ENCODE measurements at regions not wholly inside any gene's neighbourhood (a gene's known extent, or its start where the extent isn't known, plus 50 kb on each side); places are given as distances from the start of the nearest gene placed in this dataset.
"Not testable (repeated sequence)": the region's sequence is repeated elsewhere in the genome, so short reads cannot be mapped to it uniquely, and the experiment has no call there.

GRCh38 chr3:15851735-15852134 is 54.0 kb upstream of the ANKRD28 start:
- DNase-seq: no peak

DNA sequence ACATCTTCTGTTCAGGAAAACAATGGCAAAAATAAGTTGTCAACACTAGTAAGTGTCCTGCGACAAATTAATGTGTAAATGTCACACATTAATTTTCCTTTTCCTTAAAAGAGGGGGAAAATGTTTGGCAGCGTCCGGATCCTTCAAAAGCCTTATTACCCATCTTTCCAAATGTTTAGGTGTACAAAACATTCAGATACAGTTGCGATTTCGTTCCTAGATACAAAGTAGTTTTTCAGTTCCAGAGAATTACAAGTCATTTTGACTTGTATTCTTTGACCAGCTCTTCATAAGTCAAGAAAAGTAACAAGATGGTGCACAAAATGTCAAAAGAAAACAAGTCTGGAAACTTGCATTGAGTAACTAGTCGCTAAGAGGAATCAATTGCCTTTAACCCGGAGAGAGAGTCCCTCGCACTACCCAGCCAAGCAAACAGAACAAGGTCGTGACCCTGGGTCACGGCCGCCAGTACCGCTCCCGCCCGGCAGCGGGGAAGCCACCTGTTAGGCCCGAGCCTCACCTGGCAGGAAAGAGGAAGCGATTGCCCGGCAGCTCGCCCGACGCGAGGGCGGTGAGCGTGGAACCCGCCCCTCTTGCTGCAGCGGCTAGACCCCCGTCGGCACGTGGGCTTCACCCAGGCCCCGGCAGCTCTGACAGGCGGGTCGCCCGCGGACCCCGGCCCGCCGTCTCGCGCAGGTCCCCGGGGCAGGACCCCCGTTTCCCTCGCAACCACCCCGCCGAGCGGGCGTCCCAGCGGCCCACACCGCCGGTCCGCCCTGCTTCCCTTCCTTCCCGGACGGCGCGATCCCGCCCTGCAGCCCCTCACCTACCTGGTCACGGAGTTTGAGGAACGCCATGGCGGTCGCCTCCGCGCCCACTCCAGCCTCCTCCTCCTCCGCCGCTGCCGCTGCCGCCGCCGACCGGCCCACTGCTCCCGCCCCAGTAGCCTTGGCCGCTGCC is 61.0 kb upstream of the ANKRD28 start:
- DNase-seq: no peak

DNA sequence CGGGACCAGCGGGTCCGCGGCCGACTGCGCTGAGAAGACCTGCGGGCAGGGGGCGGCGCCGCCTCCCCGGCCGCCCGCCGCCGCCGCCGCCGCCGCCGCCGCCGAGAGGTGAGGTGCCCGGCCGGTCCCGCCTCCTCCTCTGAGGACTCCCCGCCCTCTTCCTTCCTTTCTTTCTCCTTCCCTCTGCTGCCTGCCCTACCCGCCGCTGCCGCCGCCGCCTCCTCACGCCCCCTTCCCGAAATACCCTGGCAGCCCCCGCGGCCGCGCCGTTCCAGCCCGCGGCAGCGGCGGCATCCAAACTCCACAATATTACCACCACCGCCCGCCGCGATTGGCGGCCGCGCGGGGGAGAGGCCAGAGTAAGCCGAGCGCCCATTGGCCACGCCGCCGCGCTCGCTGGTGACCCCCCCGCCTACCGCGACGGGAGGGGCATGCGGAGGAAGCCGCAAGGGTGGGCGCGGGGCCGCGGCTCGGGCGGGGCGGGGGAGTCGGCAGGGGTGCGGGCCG is 61.8 kb upstream of the ANKRD28 start:
- DNase-seq: peak; percentile 65

GRCh38 chr3:15860014-15860934 is 62.5 kb upstream of the ANKRD28 start:
- peak; percentile 9 for DNase-seq

DNA sequence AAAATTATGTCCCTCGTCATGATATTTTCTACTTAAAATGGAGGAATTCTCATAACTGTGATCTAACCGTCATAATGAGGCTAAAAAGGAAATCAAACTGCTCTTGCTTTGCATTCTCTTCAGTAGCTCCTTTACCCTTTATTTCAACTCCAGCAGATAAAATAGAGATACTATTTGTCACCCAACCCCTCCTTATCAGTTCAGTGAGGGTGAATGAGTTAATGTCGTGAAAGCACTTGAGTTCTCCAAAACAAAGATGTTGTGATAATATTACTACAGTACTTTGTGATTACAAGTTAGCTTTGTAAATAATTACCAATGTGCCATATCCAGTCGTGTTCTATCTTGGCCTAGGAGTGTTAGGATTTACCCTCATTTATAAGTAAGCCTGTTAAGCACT is 63.4 kb upstream of the ANKRD28 start:
- DNase-seq: no peak

- DNase-seq: no peak
Observed at GRCh38 chr3:15872807-15873206, 75.0 kb upstream of the ANKRD28 start.

DNA sequence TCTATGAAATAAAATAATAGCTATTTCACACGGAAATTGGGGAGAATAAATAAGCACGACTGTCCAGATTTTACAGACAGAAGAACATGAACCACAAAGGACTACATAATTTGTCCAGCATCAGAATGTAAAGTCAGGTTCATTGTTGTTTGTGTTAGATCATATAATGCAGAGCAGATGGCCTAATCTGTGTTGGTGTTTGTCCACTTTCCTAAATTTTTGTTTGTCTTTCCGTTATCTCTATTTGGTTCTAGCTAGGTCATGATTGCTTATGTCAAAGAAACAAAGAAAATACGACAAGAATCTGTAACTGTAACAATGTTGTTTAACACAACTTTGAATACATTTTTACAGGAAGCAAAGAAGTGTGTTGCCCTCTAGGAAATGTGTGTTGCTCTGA is 75.6 kb upstream of the ANKRD28 start:
- DNase-seq: no peak

DNA sequence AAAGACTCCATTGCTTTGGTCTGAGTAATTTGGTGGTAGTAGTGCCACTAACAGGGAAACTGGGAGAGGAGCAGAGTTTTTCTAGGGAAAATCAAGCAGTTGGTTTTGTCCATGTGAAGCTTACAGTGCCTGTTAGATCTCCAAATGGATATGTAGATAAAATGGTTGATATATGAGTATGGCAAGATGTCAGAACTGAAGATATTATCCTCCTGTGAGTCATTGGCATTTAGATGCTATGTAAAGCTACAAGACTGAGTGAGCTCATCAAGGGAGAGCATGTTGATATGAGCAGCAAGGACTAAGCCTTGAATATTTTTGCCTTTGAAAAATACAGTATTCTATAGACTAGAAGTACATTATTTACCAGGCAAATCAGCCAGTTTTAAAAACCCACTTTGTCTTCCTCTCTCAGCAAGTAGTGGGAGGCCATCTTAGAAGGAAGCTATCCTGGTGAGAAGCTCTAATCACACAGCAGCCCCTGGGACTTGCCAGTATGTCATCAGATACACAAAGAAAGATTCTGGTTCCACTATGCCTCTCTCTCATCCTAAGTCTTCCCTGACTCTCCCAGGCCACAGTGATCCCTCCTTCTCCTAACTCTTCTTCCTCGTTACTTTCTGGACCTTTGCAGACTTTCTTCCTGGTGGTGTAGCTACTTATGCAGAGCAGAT is 77.4 kb upstream of the ANKRD28 start:
- DNase-seq: peak; percentile 75

DNA sequence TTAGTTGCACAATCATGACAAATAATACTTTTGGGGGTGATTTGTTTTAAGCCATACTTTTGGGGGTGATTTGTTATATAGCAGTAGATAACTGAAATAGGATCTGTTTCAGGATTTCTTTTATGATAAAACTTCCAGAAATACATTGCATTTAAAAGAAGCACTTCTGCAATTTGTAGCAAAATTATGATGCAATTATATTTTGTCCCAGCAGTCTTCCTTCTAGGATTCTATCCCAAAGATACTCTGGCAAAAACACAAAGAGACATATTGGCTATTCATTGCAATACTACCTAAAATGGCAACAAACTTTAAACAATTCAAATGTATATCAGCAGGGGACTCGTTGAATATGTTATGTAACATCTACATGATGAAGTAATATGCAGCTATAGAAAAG is 78.9 kb upstream of the ANKRD28 start:
- DNase-seq: no peak

GRCh38 chr3:15877813-15878212 is 80.0 kb upstream of the ANKRD28 start:
- no peak for DNase-seq

- DNase-seq: not testable (repeated sequence)
Observed at GRCh38 chr3:15879787-15880186, 82.0 kb upstream of the ANKRD28 start.

GRCh38 chr3:15882577-15882976 is 84.8 kb upstream of the ANKRD28 start:
- no peak for DNase-seq

GRCh38 chr3:15884132-15884531 is 86.4 kb upstream of the ANKRD28 start:
- DNase-seq: no peak

DNA sequence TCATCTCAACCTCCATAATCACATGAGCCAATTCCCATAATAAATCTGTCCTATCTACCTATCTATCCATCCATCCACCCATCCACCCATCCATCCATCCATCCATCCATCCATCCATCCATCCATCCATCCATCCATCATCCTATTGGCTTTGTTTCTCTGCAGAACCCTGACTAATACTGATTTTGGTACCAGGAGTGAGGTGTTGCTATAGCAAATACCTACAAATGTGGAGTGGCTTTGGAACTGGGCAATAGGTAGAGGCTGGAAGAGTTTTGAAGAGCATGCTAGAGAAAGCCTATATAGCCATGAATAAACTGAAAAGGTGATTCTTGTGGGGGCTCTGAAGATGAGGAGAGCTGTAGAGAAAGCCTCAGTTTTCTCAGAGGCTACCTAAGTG is 88.7 kb upstream of the ANKRD28 start:
- DNase-seq: no peak

GRCh38 chr3:15887261-15887660 is 89.5 kb upstream of the ANKRD28 start:
- no peak for DNase-seq

DNA sequence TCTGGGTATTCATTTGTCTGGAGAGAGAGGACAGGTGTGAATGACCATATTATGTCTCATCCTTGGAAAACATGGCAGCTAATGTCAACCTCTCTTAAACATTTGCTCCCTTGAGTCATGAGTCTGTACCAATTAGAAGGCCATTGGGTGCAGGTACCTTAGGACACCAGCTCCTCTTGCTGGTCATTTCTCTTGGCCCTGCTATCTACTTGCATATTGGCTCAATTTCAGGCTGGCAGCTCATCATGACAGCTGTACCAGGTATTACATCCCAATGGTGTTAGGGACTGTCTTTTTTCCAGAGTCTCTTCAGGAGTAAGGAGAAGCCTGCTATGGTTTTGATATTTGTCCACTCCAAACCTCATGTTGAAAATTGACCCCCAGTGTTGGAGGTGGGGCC is 92.2 kb upstream of the ANKRD28 start:
- no peak for DNase-seq

GRCh38 chr3:15892311-15893227 is 94.8 kb upstream of the ANKRD28 start:
- no peak for DNase-seq

GRCh38 chr3:15894382-15894781 is 96.6 kb upstream of the ANKRD28 start:
- no peak for DNase-seq

DNA sequence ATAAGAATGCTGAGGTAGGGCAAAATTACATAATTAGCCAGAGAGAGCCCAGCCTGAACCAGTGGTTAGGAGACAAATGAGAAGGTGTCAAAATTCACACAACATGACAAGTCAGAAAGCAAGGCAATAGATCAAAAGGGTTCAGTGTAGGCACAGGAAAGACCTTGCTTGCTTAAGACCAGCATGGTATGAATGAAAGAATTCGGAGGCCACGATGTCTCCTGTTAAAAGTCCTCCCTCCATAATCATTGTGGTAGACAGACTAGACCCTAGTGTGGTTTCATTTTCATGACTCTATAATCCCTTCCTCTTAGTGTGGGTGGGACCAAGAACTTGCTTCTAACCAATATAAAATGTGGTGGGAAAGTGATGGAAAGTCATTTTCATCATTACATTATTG is 98.7 kb upstream of the ANKRD28 start:
- DNase-seq: no peak

DNA sequence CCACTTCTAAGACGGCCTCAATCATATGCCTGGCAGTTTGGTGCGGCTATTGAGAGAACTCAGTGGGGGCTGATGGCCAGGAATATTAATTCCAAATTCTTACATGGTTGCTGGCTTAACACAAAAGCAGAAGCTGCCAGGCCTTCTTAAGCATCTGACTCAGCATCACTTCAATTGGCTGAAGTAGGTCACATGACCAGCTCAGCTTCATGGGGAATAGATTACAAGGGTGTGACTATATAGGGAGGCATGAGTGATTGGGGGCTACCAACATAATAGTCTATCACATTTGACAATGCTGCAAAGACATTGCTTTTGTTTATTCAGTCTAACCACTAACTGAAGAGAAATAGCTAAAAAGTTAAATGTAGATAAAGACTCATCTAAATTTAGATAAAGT is 101.6 kb upstream of the ANKRD28 start:
- DNase-seq: no peak

GRCh38 chr3:15903164-15903563 is 105.4 kb upstream of the ANKRD28 start:
- no peak for DNase-seq
